Ammon's horn (tissue), 1 donor: ENCODE measurements at regions not wholly inside any gene's neighbourhood (a gene's known extent, or its start where the extent isn't known, plus 50 kb on each side); places are given as distances from the start of the nearest gene placed in this dataset.
A peak's percentile ranks its signal among the peaks of the same experiment; 100 is the strongest.
"Not testable (repeated sequence)": the region's sequence is repeated elsewhere in the genome, so short reads cannot be mapped to it uniquely, and the experiment has no call there.

Source experiments
- DNase-seq: peaks from one replicate; pipeline ENCODE4 v3.0.0-alpha.2; 2016; ENCODE audit warnings: low spot score

- DNase-seq: peak; percentile 64
Measured at GRCh38 chr2:239819974-239820555, 205.1 kb downstream of the NDUFA10 start.

- no peak for DNase-seq
Measured at GRCh38 chr2:239819091-239819973, 205.8 kb downstream of the NDUFA10 start.

- DNase-seq: peak; percentile 79
Measured at GRCh38 chr2:239818531-239819011, 206.6 kb downstream of the NDUFA10 start.

- DNase-seq: no peak
Measured at GRCh38 chr2:239818086-239818485, 207.1 kb downstream of the NDUFA10 start.

- not testable (repeated sequence) for DNase-seq
Measured at GRCh38 chr2:239817468-239818031, 207.6 kb downstream of the NDUFA10 start.

- no peak for DNase-seq
Measured at GRCh38 chr2:239816576-239817467, 208.3 kb downstream of the NDUFA10 start.

GRCh38 chr2:239815671-239816070 is 209.5 kb downstream of the NDUFA10 start:
- DNase-seq: no peak

- no peak for DNase-seq
Measured at GRCh38 chr2:239814861-239815601, 210.1 kb downstream of the NDUFA10 start.

GRCh38 chr2:239814116-239814860 is 210.9 kb downstream of the NDUFA10 start:
- DNase-seq: no peak

GRCh38 chr2:239813261-239814115 is 211.7 kb downstream of the NDUFA10 start:
- DNase-seq: no peak

GRCh38 chr2:239811806-239812560 is 213.2 kb downstream of the NDUFA10 start:
- DNase-seq: no peak

- no peak for DNase-seq
Measured at GRCh38 chr2:239811111-239811781, 213.9 kb downstream of the NDUFA10 start.

GRCh38 chr2:239809391-239809790 is 215.8 kb downstream of the NDUFA10 start:
- DNase-seq: no peak

GRCh38 chr2:239807568-239807967 is 217.6 kb downstream of the NDUFA10 start:
- DNase-seq: no peak

- peak; percentile 48 for DNase-seq
Measured at GRCh38 chr2:239806758-239807434, 218.2 kb downstream of the NDUFA10 start.

GRCh38 chr2:239806276-239806675 is 218.9 kb downstream of the NDUFA10 start:
- DNase-seq: no peak

GRCh38 chr2:239805414-239805813 is 219.7 kb downstream of the NDUFA10 start:
- DNase-seq: no peak

GRCh38 chr2:239805043-239805329 is 220.2 kb downstream of the NDUFA10 start:
- DNase-seq: no peak
